SK-N-SH (cell line): ENCODE measurements at regions not wholly inside any gene's neighbourhood (a gene's known extent, or its start where the extent isn't known, plus 50 kb on each side); places are given as distances from the start of the nearest gene placed in this dataset.

Experiments used
- CTCF ChIA-PET: fragments of 300-600, 350-600 bp; formaldehyde crosslinking; extraction: SDS; loops from one replicate; lab custom pipeline; 2021; lab: Yijun Ruan, JAX
- POLR2A ChIA-PET: fragments of 350-600 bp; sonication (Branson Sonifier 250); formaldehyde crosslinking; extraction: SDS; loops from one replicate; lab custom pipeline; 2020; ENCODE audit warnings: antibody characterized with exemption, inconsistent platforms; lab: Yijun Ruan, JAX
- DNase-seq: peaks from one replicate; pipeline ENCODE4 v3.0.0; 2012
- H2AFZ ChIP-seq: fragments of 200-600 bp; sonication (generic); 2 replicates; pipeline ENCODE4 v1.8.1; 2016; ENCODE audit warnings: antibody characterized with exemption, mild to moderate bottlenecking, low read depth
- H3F3A ChIP-seq: fragments of 200-600 bp; sonication (generic); replicated peaks from 2 replicates; pipeline ENCODE3; 2016; ENCODE audit warnings: antibody characterized with exemption, mild to moderate bottlenecking; ENCODE audit not compliant: insufficient read depth
- H3K27ac ChIP-seq, 2 experiments: fragments of 200-500 bp in 1 of 2; fragments of 200-600 bp in 1 of 2; sonication (Bioruptor generic) in 1 of 2; sonication (generic), shearing (Covaris generic) in 1 of 2; 2 replicates each; pipeline versions ENCODE4 v1.5.1 to v1.6.1; 2014 to 2016; ENCODE audit warnings: low read depth in 2 of 2, inconsistent platforms in 1 of 2, low read length in 1 of 2, mild to moderate bottlenecking in 1 of 2, mixed read lengths in 1 of 2
- H3K27me3 ChIP-seq: fragments of 200-600 bp; sonication (generic), shearing (Covaris generic); 2 replicates; pipeline ENCODE4 v1.6.1; 2016; ENCODE audit warnings: mixed run types; ENCODE audit not compliant: insufficient read depth
- H3K36me3 ChIP-seq, 2 experiments: fragments of 200-500 bp in 1 of 2; fragments of 200-600 bp in 1 of 2; sonication (Bioruptor generic) in 1 of 2; sonication (generic) in 1 of 2; replicated peaks in 1 of 2; 2 replicates each; pipeline versions ENCODE3 to v1.5.1; 2014 to 2016; ENCODE audit warnings: low read length in 1 of 2, mild to moderate bottlenecking in 1 of 2; ENCODE audit not compliant: insufficient read depth in 2 of 2, control insufficient read depth in 1 of 2
- H3K4me1 ChIP-seq, 2 experiments: fragments of 200-500 bp in 1 of 2; fragments of 200-600 bp in 1 of 2; sonication (Bioruptor generic) in 1 of 2; sonication (generic), shearing (Covaris generic) in 1 of 2; 2 replicates each; pipeline versions ENCODE4 v1.5.1 to v1.6.1; 2014 to 2016; ENCODE audit warnings: low read depth in 1 of 2, low read length in 1 of 2, mixed run types in 1 of 2; ENCODE audit not compliant: insufficient read depth in 2 of 2, control insufficient read depth in 1 of 2
- H3K4me2 ChIP-seq: fragments of 200-600 bp; sonication (generic), shearing (Covaris generic); 2 replicates; pipeline ENCODE4 v1.6.1; 2017; ENCODE audit warnings: mixed run types
- H3K4me3 ChIP-seq, 2 experiments: fragments of 200-500 bp in 1 of 2; fragments of 200-600 bp in 1 of 2; sonication (Bioruptor generic) in 1 of 2; sonication (generic), shearing (Covaris generic) in 1 of 2; 2 replicates each; pipeline versions ENCODE4 v1.5.1 to v1.8.1; 2014 to 2016; ENCODE audit warnings: low read depth in 2 of 2, inconsistent platforms in 1 of 2, low read length in 1 of 2, mild to moderate bottlenecking in 1 of 2, mixed read lengths in 1 of 2, moderate library complexity in 1 of 2
- H3K79me2 ChIP-seq: fragments of 200-600 bp; sonication (generic); 2 replicates; pipeline ENCODE4 v1.8.1; 2017; ENCODE audit warnings: mild to moderate bottlenecking; ENCODE audit not compliant: insufficient read depth
- H3K9ac ChIP-seq: fragments of 200-600 bp; sonication (generic); 2 replicates; pipeline ENCODE4 v1.6.1; 2017; ENCODE audit warnings: mixed run types
- H3K9me2 ChIP-seq: fragments of 200-600 bp; sonication (generic); 2 replicates; pipeline ENCODE4 v1.6.1; 2017; ENCODE audit warnings: mixed run types
- H3K9me3 ChIP-seq: fragments of 200-600 bp; sonication (generic); 2 replicates; pipeline ENCODE4 v1.6.1; 2017; ENCODE audit warnings: mixed run types, mild to moderate bottlenecking, moderate library complexity
- H4K20me1 ChIP-seq: fragments of 200-600 bp; sonication (generic); 2 replicates; pipeline ENCODE4 v1.6.1; 2017; ENCODE audit warnings: mild to moderate bottlenecking, mixed run types; ENCODE audit not compliant: insufficient read depth
- FOXJ3 ChIP-seq: sonication (generic); formaldehyde crosslinking; IDR thresholded peaks from 2 replicates; pipeline ENCODE4 v1.5.1; 2020; ENCODE audit warnings: mild to moderate bottlenecking, missing genetic modification reagents
- FOXM1 ChIP-seq: IDR thresholded peaks from 2 replicates; pipeline ENCODE4 v1.4.0; 2012; ENCODE audit warnings: low read depth, mild to moderate bottlenecking
- GATA2 ChIP-seq: sonication (generic); formaldehyde crosslinking; IDR thresholded peaks from 2 replicates; pipeline ENCODE4 v1.5.0; 2020; ENCODE audit warnings: mild to moderate bottlenecking, missing genetic modification reagents
- NFIC ChIP-seq: IDR thresholded peaks from 2 replicates; pipeline ENCODE4 v1.4.0; 2012; ENCODE audit warnings: borderline replicate concordance
- NRF1 ChIP-seq: IDR thresholded peaks from 2 replicates; pipeline ENCODE4 v1.6.1; 2012; ENCODE audit warnings: low read depth, mild to moderate bottlenecking, low read length
- RAD21 ChIP-seq: IDR thresholded peaks from 2 replicates; pipeline ENCODE4 v1.6.1; 2012; ENCODE audit warnings: mild to moderate bottlenecking, low read length
- RCOR1 ChIP-seq: fragments of 150-350 bp; IDR thresholded peaks from 2 replicates; pipeline ENCODE4 v1.6.1; 2017; ENCODE audit warnings: antibody characterized with exemption, low read length
- TEAD4 ChIP-seq: IDR thresholded peaks from 2 replicates; pipeline ENCODE4 v1.4.0; 2012; ENCODE audit warnings: mild to moderate bottlenecking, borderline replicate concordance; ENCODE audit not compliant: insufficient read depth
- YY1 ChIP-seq: IDR thresholded peaks from 2 replicates; pipeline ENCODE4 v1.4.0; 2012; ENCODE audit warnings: low read depth, mild to moderate bottlenecking
- WGBS: methylation state at CpG from one replicate; pipeline ENCODE4 v1.1.6; 2017; ENCODE audit warnings: low lambda C conversion rate; 5-methylcytosine and 5-hydroxymethylcytosine counted together
- TF ChIP-seq, protein P1 (sequence below): IDR thresholded peaks from 2 replicates; pipeline ENCODE4 v1.4.0; 2012; ENCODE audit warnings: low read depth
- TF ChIP-seq, protein P2 (sequence below): IDR thresholded peaks from 2 replicates; pipeline ENCODE4 v1.4.0; 2012; ENCODE audit warnings: low read depth, borderline replicate concordance
- TF ChIP-seq, protein P3 (sequence below): fragments of 150-350 bp; IDR thresholded peaks from 2 replicates; pipeline ENCODE4 v1.6.1; 2016; ENCODE audit warnings: mild to moderate bottlenecking, low read depth, low read length

DNA sequence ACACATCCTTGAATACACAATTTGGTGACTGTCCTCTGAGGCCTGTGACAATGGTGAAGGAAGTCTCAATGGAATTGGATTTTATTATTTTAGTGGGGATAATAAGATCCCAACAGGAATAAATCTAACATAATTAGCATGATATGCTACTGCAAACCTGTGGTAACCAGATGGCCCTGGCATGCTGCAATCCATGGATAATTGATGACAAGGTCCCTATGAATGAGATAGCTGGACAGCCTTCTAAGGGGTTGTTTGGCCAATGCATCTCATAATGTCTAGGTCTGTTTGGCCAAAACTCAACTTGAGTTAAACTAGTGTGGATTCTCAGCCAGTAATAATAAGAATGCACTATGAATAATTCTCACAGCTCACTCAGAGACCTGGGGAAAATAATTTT lies 145.3 kb upstream of the GALNTL6 start:
- TF ChIP-seq NRF1 (no peak), TEAD4 (no peak), YY1 (no peak), GATA2 (CRISPR knock-in tag) (peak; percentile 22; the same call in 1 of the 2 replicates), FOXJ3 (CRISPR knock-in tag) (no peak)
- no peak overlapping the region for H3K4me3 ChIP-seq
- no peak overlapping the region for H3K9ac ChIP-seq
- ChIA-PET POLR2A (no interaction called here), CTCF (interaction anchor here (1.0 kb wide), 1 partner anchor 8 kb away, joined by 3 read pairs; no protein-coding TSS in a partner anchor)
- H3K4me1 ChIP-seq: no peaks in the 10 kb centered on the region
- H3K9me3 ChIP-seq: no peaks in the 10 kb centered on the region
- H3K27ac ChIP-seq: no peak overlapping the region
- H3K36me3 ChIP-seq: no peaks in the 10 kb centered on the region
- no peak overlapping the region for H3K4me2 ChIP-seq
- no peaks in the 10 kb centered on the region for H3K27me3 ChIP-seq
- H3K9me2 ChIP-seq: no peaks in the 10 kb centered on the region
- H4K20me1 ChIP-seq: no peaks in the 10 kb centered on the region
- no peaks in the 10 kb centered on the region for H3K79me2 ChIP-seq
- H2AFZ ChIP-seq: no peak overlapping the region
- DNase-seq: peak; percentile 26
- H3F3A ChIP-seq: no peaks in the 10 kb centered on the region

DNA sequence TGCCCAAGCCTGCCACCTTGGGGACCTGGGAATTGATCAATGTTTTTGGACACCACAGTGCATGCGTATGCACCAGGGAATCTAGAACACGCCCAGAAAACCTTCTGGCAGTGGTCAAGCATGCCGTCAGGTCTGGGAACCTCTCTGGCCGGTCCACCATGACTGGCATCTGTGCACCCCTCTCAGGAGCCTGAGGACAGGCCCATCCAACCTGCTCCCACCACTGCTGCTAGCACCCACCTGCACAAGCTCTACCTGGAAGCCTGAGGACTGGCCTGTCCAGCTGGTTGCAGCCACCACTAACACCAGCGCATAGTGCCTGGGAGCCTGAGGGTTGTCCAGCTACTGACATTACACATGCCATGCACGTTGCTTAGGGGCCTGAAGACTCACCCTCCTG lies 162.1 kb upstream of the GALNTL6 start:
- CTCF ChIA-PET: interaction anchor here (0.9 kb wide), 1 partner anchor 852 kb away, joined by 4 read pairs; no protein-coding TSS in a partner anchor
- H3K4me2 ChIP-seq: no peak overlapping the region
- no peak overlapping the region for H3K4me3 ChIP-seq
- H3K9me3 ChIP-seq: no peaks in the 10 kb centered on the region
- H3F3A ChIP-seq: no peaks in the 10 kb centered on the region
- H2AFZ ChIP-seq: no peak overlapping the region
- no peaks in the 10 kb centered on the region for H3K79me2 ChIP-seq
- H3K27ac ChIP-seq: no peak overlapping the region
- no peaks in the 10 kb centered on the region for H3K4me1 ChIP-seq
- DNase-seq: no peak
- H3K9me2 ChIP-seq: no peaks in the 10 kb centered on the region
- 24% methylated on average over 4 of the region's 6 CpGs for WGBS
- no peaks in the 10 kb centered on the region for H3K27me3 ChIP-seq
- POLR2A ChIA-PET: no interaction called here
- no peaks in the 10 kb centered on the region for H4K20me1 ChIP-seq
- TF ChIP-seq FOXM1 (no peak), RAD21 (no peak), NFIC (no peak), RCOR1 (no peak)
- TF ChIP-seq, protein P1, sequence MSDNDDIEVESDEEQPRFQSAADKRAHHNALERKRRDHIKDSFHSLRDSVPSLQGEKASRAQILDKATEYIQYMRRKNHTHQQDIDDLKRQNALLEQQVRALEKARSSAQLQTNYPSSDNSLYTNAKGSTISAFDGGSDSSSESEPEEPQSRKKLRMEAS: no peak
- TF ChIP-seq, protein P2, sequence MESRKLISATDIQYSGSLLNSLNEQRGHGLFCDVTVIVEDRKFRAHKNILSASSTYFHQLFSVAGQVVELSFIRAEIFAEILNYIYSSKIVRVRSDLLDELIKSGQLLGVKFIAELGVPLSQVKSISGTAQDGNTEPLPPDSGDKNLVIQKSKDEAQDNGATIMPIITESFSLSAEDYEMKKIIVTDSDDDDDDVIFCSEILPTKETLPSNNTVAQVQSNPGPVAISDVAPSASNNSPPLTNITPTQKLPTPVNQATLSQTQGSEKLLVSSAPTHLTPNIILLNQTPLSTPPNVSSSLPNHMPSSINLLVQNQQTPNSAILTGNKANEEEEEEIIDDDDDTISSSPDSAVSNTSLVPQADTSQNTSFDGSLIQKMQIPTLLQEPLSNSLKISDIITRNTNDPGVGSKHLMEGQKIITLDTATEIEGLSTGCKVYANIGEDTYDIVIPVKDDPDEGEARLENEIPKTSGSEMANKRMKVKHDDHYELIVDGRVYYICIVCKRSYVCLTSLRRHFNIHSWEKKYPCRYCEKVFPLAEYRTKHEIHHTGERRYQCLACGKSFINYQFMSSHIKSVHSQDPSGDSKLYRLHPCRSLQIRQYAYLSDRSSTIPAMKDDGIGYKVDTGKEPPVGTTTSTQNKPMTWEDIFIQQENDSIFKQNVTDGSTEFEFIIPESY: no peak
- TF ChIP-seq, protein P3, sequence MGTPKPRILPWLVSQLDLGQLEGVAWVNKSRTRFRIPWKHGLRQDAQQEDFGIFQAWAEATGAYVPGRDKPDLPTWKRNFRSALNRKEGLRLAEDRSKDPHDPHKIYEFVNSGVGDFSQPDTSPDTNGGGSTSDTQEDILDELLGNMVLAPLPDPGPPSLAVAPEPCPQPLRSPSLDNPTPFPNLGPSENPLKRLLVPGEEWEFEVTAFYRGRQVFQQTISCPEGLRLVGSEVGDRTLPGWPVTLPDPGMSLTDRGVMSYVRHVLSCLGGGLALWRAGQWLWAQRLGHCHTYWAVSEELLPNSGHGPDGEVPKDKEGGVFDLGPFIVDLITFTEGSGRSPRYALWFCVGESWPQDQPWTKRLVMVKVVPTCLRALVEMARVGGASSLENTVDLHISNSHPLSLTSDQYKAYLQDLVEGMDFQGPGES: no peak
- no peak overlapping the region for H3K9ac ChIP-seq
- no peaks in the 10 kb centered on the region for H3K36me3 ChIP-seq
